OCI-LY7 (cell line): ENCODE measurements at regions not wholly inside any gene's neighbourhood (a gene's known extent, or its start where the extent isn't known, plus 50 kb on each side); places are given as distances from the start of the nearest gene placed in this dataset.

Experiments used
- BruUV-seq: library from RNA; stranded (reverse); fragments of 400-500 nt; replicated peaks from 2 replicates; lab custom pipeline; 2021; lab: Mats Ljungman, UMichigan
- CTCF ChIA-PET: fragments of 300-600 bp; sonication (Branson Sonifier 250); formaldehyde crosslinking; loops from one replicate; lab custom pipeline; 2022; ENCODE audit warnings: antibody characterized with exemption; ENCODE audit not compliant: unreplicated experiment; lab: Charles Lee
- POLR2A ChIA-PET: fragments of 300-600 bp; sonication (Branson Sonifier 250); formaldehyde crosslinking; loops from one replicate; lab custom pipeline; 2022; ENCODE audit warnings: antibody characterized with exemption; lab: Charles Lee
- DNase-seq: peaks from one replicate; pipeline ENCODE4 v3.0.0-alpha.2; 2015; ENCODE audit warnings: low spot score
- H2AFZ ChIP-seq: fragments of 200-600 bp; sonication (generic), shearing (Covaris generic); 2 replicates; pipeline ENCODE4 v1.6.1; 2014; ENCODE audit warnings: mild to moderate bottlenecking, antibody characterized with exemption, low read length, moderate library complexity
- H3K27ac ChIP-seq: fragments of 200-600 bp; sonication (generic); 2 replicates; pipeline ENCODE4 v1.5.1; 2014; ENCODE audit warnings: mixed run types, low read depth, mild to moderate bottlenecking, moderate library complexity, low read length, inconsistent platforms; ENCODE audit not compliant: poor library complexity, severe bottlenecking
- H3K36me3 ChIP-seq: fragments of 200-600 bp; sonication (generic); 2 replicates; pipeline ENCODE4 v1.6.1; 2014; ENCODE audit warnings: mild to moderate bottlenecking, antibody characterized with exemption, low read length, moderate library complexity, mixed read lengths; ENCODE audit not compliant: insufficient read depth
- H3K4me1 ChIP-seq: fragments of 200-600 bp; sonication (generic); 2 replicates; pipeline ENCODE4 v1.5.1; 2014; ENCODE audit warnings: mild to moderate bottlenecking, low read length; ENCODE audit not compliant: insufficient read depth, poor library complexity, severe bottlenecking
- H3K4me2 ChIP-seq: fragments of 200-600 bp; sonication (generic); 2 replicates; pipeline ENCODE4 v1.6.1; 2014; ENCODE audit warnings: mild to moderate bottlenecking, low read length
- H3K4me3 ChIP-seq: fragments of 200-600 bp; sonication (generic); 2 replicates; pipeline ENCODE4 v1.5.1; 2014; ENCODE audit warnings: mild to moderate bottlenecking, low read depth, low read length; ENCODE audit not compliant: poor library complexity, severe bottlenecking
- H3K79me2 ChIP-seq: fragments of 200-600 bp; sonication (generic); 2 replicates; pipeline ENCODE4 v1.6.1; 2016; ENCODE audit warnings: low read depth, mild to moderate bottlenecking, low read length, moderate library complexity, mixed read lengths; ENCODE audit not compliant: insufficient read depth
- H3K9me2 ChIP-seq: fragments of 200-600 bp; sonication (generic); 2 replicates; pipeline ENCODE4 v1.6.1; 2016; ENCODE audit warnings: mild to moderate bottlenecking, low read length, mixed read lengths; ENCODE audit not compliant: insufficient read depth
- H3K9me3 ChIP-seq: fragments of 200-600 bp; sonication (generic); 2 replicates; pipeline ENCODE4 v1.6.1; 2014; ENCODE audit warnings: mild to moderate bottlenecking, mixed run types, low read length, mixed read lengths
- H4K20me1 ChIP-seq: fragments of 200-600 bp; sonication (generic); 2 replicates; pipeline ENCODE4 v1.6.1; 2014; ENCODE audit warnings: mild to moderate bottlenecking, antibody characterized with exemption, low read length, moderate library complexity, mixed read lengths; ENCODE audit not compliant: insufficient read depth
- CTCF ChIP-seq: fragments of 200-600 bp; sonication (generic); conservative IDR thresholded peaks from 2 replicates; pipeline ENCODE4 v1.5.1; 2014; ENCODE audit warnings: mild to moderate bottlenecking, antibody characterized with exemption, low read length, moderate library complexity, mixed read lengths
- EZH2phosphoT487 ChIP-seq: fragments of 200-600 bp; sonication (generic); IDR thresholded peaks from 2 replicates; pipeline ENCODE4 v1.6.1; 2018; ENCODE audit warnings: low read depth, borderline replicate concordance, mild to moderate bottlenecking, mixed run types, antibody characterized with exemption, low read length, moderate library complexity, mixed read lengths
- intact Hi-C: fragments of 100-400 bp; cut with micrococcal nuclease; formaldehyde crosslinking; loops from one replicate; pipeline ENCODE4 v1.10.0; 2022; ENCODE audit not compliant: unreplicated experiment

DNA sequence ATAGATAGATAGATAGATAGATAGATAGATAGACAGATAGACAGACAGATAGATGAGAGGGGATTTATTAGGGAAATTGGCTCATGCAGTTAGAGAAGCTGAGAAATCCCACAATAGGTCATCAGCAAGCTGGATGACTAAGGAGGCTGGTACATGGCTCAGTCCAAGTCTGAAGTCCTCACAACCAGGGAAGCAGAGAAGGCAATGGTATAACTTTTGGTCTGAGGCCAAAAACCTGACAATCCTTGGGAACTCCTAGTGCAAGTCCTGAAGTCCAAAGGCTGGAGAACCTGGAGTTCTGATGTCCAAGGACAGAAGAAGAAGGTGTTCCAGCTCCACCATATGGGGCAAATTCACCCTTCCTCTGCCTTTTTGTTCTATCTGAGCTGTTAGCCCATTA lies 517.6 kb upstream of the ATP2B1 start:
- no peaks in the 10 kb centered on the region for H3K36me3 ChIP-seq
- intact Hi-C loops, result no loop called here
- H3K79me2 ChIP-seq, result no peaks in the 10 kb centered on the region
- ChIA-PET POLR2A (no interaction called here), CTCF (no interaction called here)
- H2AFZ ChIP-seq, result no peak overlapping the region
- no TSS peak for BruUV-seq
- no peaks in the 10 kb centered on the region for H3K9me3 ChIP-seq
- H3K27ac ChIP-seq, result no peak overlapping the region
- H3K4me3 ChIP-seq, result no peak overlapping the region
- H3K4me2 ChIP-seq, result no peak overlapping the region
- no peak for TF ChIP-seq CTCF
- no peak for DNase-seq
- H3K4me1 ChIP-seq, result no peaks in the 10 kb centered on the region
- H3K9me2 ChIP-seq, result no peaks in the 10 kb centered on the region
- H4K20me1 ChIP-seq, result no peaks in the 10 kb centered on the region

GRCh38 chr12:90216815-90217214 lies 508.2 kb upstream of the ATP2B1 start:
- Histone ChIP-seq H3K9me2 (no peaks in the 10 kb centered on the region), H4K20me1 (no peaks in the 10 kb centered on the region)
- no TSS peak for BruUV-seq

GRCh38 chr12:90216020-90216552 lies 507.4 kb upstream of the ATP2B1 start:
- ChIA-PET POLR2A (no interaction called here), CTCF (no interaction called here)
- TF ChIP-seq EZH2phosphoT487, result no peak
- no peak for TF ChIP-seq CTCF
- intact Hi-C loops, result no loop called here
- Histone ChIP-seq H2AFZ (no peak overlapping the region), H3K27ac (no peak overlapping the region), H3K4me2 (no peak overlapping the region), H3K9me2 (no peaks in the 10 kb centered on the region), H3K4me1 (no peaks in the 10 kb centered on the region), H3K79me2 (no peaks in the 10 kb centered on the region), H4K20me1 (no peaks in the 10 kb centered on the region), H3K36me3 (no peaks in the 10 kb centered on the region), H3K4me3 (no peak overlapping the region), H3K9me3 (no peaks in the 10 kb centered on the region)
- no TSS peak for BruUV-seq
- no peak for DNase-seq

More at GRCh38 chr12:90216815-90217214, 508.2 kb upstream of the ATP2B1 start:
- TF ChIP-seq CTCF, result no peak
- no peak for TF ChIP-seq EZH2phosphoT487
- no peak overlapping the region for H2AFZ ChIP-seq
- H3K79me2 ChIP-seq, result no peaks in the 10 kb centered on the region
- H3K9me3 ChIP-seq, result no peaks in the 10 kb centered on the region
- POLR2A ChIA-PET, result no interaction called here
- no peak overlapping the region for H3K27ac ChIP-seq
- intact Hi-C loops, result no loop called here
- H3K4me1 ChIP-seq, result no peaks in the 10 kb centered on the region
- DNase-seq, result no peak
- H3K4me3 ChIP-seq, result no peak overlapping the region
- no peak overlapping the region for H3K4me2 ChIP-seq
- CTCF ChIA-PET, result no interaction called here
- no peaks in the 10 kb centered on the region for H3K36me3 ChIP-seq
